ENCODE measurements at regions not wholly inside any gene's neighbourhood (a gene's known extent, or its start where the extent isn't known, plus 50 kb on each side); places are given as distances from the start of the nearest gene placed in this dataset.
"Not testable (repeated sequence)": the region's sequence is repeated elsewhere in the genome, so short reads cannot be mapped to it uniquely, and the experiment has no call there.

DNA sequence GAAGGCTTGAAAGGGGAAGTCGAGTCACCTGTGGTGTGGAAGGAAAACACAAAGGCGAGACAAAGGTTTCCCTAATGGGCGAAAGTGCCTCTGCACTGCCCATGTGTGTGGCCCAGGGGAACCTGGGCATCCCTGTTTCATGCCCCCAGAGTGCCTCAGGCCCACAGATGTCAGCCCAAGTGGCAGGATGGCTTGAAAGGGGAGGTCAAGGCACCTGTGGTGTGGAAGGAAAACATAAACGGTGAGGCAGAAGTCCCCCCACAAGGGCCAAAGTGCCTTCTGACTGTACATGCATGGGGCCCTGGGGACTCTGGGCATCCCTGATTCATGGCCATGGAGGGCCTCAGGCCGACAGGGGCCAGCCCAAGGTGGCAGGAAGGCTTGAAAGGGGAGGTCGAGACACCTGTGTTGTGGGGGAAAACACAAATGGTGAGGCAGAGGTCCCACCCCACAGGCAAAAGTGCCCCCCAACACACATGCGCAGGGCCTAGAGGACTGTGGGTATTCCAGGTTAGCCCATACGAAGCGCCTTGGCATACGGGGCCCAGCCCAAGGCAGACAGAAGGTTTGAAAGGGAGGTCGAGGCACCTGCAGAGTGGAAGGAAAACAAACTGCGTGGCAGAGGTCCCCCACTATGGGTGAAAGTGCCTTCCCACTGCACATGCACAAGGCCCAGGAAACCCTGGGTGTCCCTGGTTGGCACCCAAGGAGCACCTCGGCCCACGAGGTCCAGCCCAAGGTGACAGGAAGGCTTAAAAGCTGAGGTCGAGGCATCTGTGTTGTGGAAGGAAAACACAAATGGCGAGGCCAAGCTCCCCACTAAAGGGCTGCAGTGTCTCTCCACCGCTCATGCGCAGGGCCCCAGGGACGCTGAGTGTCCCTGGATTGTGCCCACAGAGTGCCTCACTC lies 382.3 kb downstream of the ALG10 start:
- intact Hi-C loops (cut with micrococcal nuclease): no loop called here
- Histone ChIP-seq H3K27ac (ENCODE audit: low read depth, low read length) (no peak overlapping the region), H3K9me3 (ENCODE audit: control insufficient read depth in 1 of 2, low read length in 2 of 2) (peaks cover 0 to 37% of the 10 kb centered on the region in 2 donors), H3K4me1 (ENCODE audit: insufficient read depth, low read length) (no peaks in the 10 kb centered on the region), H3K36me3 (ENCODE audit: insufficient read depth, low read length) (no peaks in the 10 kb centered on the region), H3K4me3 (ENCODE audit: low read length in 2 of 2) (no peak overlapping the region), H3K27me3 (ENCODE audit: insufficient read depth, low read length) (no peaks in the 10 kb centered on the region)
- Mint-ChIP-seq H3K9me3 (peaks cover 0 to 84% (median 48%) of the 10 kb centered on the region in 8 donors), H3K4me3 (no peak overlapping the region), H3K4me1 (no peaks in the 10 kb centered on the region), H3K36me3 (peaks cover 1 to 7% of the 10 kb centered on the region in 2 donors), H3K27me3 (no peaks in the 10 kb centered on the region), H3K27ac (no peak overlapping the region)
- ChIA-PET POLR2A (ENCODE audit: partially characterized antibody) (no interaction called here), CTCF (ENCODE audit: partially characterized antibody) (no interaction called here)
- DNase-seq: no peak

DNA sequence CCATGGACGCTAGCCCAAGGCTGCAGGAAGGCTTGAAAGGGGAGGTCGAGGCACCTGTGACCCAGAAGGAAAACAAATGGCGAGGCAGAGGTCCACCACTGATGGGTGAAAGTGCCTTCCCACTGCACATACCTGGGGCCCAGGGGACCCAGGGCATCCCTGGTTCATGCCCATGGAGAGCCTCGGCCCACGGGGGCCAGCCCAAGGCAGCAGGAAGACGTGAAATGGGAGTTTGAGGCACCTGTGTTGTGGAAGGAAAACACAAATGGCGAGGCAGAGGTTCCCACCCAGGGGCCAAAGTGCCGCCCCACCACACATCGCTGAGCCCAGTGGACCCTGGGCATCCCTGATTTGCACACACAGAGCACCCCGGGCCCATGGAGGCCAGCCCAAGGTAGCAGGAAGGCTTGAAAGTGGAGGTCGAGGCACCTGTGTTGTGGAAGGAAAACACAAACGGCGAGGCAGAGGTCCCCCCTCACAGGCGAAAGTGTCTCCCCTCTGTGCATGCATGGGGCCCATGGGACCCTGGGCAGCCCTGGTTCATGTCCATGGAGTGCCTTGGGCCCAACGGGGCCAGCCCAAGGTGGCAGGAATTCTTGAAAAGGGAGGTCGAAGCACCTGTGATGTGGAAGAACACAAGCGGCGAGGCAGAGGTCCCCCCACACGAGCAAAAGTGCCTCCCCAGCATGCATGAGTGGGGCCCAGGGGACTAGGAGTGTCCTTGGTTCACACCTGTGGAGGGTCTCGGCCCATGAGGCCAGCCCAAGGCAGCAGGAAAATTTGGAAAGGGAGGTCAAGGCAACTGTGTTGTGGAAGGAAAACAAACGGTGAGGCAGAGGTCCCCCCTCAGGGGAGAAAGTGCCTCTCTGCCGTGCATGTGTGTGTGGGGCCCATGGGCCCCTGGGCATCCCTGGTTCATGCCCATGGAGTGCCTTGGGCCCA lies 383.3 kb downstream of the ALG10 start:
- no peak for DNase-seq

DNA sequence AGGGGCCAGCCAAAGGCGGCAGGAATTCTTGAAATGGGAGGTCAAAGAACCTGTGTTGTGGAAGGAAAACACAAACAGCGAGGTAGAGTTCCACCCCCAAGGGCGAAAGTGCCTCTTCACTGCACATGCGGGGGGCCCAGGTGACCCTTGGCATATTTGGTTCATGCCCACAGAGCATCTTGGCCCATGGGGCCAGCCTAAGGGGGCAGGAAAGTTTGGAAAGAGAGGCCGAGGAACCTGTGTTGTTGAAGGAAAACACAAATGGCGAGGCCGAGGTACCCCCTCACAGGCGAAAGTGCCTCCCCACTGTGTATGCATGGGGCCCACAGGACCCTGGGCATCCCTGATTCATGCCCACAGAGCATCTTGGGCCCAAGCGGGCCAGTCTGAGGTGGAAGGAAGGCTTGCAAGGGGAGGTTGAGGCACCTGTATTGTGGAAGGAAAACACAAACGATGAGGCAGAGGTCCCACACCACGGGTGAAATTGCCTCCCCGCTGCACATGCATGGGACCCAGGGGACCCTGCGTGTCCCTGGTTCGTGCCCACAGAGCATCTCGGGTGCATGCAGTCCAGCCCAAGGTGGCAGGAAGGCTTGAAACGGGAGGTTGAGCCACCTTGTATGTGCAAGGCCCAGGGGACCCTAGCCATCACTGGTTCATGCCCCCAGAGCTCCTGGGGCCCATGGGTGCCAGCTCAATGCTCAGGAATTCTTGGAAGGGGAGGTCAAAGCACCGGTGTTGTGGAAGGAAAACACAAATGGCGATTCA lies 384.1 kb downstream of the ALG10 start:
- no peak for DNase-seq
- Histone ChIP-seq H3K27me3 (ENCODE audit: insufficient read depth, low read length) (no peaks in the 10 kb centered on the region), H3K9me3 (ENCODE audit: control insufficient read depth in 1 of 2, low read length in 2 of 2) (peaks cover 0 to 37% of the 10 kb centered on the region in 2 donors), H3K4me1 (ENCODE audit: insufficient read depth, low read length) (no peaks in the 10 kb centered on the region), H3K4me3 (ENCODE audit: low read length in 2 of 2) (no peak overlapping the region), H3K27ac (ENCODE audit: low read depth, low read length) (no peak overlapping the region), H3K36me3 (ENCODE audit: insufficient read depth, low read length) (no peaks in the 10 kb centered on the region)
- intact Hi-C loops (cut with micrococcal nuclease): no loop called here
- no peak overlapping the region for H3K27ac Mint-ChIP-seq
- POLR2A ChIA-PET (ENCODE audit: partially characterized antibody): no interaction called here
- no peaks in the 10 kb centered on the region for H3K4me1 Mint-ChIP-seq
- CTCF ChIA-PET (ENCODE audit: partially characterized antibody): no interaction called here
- peaks cover 0 to 83% (median 56%) of the 10 kb centered on the region in 8 donors for H3K9me3 Mint-ChIP-seq
- no peak overlapping the region for H3K4me3 Mint-ChIP-seq
- no peaks in the 10 kb centered on the region for H3K27me3 Mint-ChIP-seq
- H3K36me3 Mint-ChIP-seq: peaks cover 1 to 7% of the 10 kb centered on the region in 2 donors

More for the DNA sequence above, 383.3 kb downstream of the ALG10 start:
- Mint-ChIP-seq H3K9me3 (peaks cover 0 to 85% (median 53%) of the 10 kb centered on the region in 8 donors), H3K4me1 (no peaks in the 10 kb centered on the region), H3K27ac (no peak overlapping the region), H3K4me3 (no peak overlapping the region), H3K27me3 (no peaks in the 10 kb centered on the region), H3K36me3 (peaks cover 1 to 7% of the 10 kb centered on the region in 2 donors)
- intact Hi-C loops (cut with micrococcal nuclease): no loop called here
- Histone ChIP-seq H3K4me1 (ENCODE audit: insufficient read depth, low read length) (no peaks in the 10 kb centered on the region), H3K9me3 (ENCODE audit: control insufficient read depth in 1 of 2, low read length in 2 of 2) (peaks cover 0 to 37% of the 10 kb centered on the region in 2 donors), H3K36me3 (ENCODE audit: insufficient read depth, low read length) (no peaks in the 10 kb centered on the region), H3K4me3 (ENCODE audit: low read length in 2 of 2) (no peak overlapping the region), H3K27me3 (ENCODE audit: insufficient read depth, low read length) (no peaks in the 10 kb centered on the region), H3K27ac (ENCODE audit: low read depth, low read length) (no peak overlapping the region)
- CTCF ChIA-PET (ENCODE audit: partially characterized antibody): no interaction called here
- POLR2A ChIA-PET (ENCODE audit: partially characterized antibody): no interaction called here

DNA sequence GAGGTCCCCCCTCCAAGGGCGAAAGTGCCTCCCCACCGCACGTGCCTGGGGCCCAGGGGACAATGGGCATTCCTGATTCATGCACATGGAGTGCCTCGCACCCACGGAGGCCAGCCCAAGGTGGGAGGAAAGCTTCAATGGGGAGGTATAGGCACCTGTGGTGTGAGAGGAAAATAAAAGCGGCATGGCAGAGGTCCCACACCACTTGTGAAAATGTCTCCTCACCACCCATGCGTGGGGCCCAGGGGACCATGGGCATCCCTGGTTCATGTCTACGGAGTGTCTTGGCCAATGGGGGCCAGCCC lies 384.7 kb downstream of the ALG10 start:
- no peak overlapping the region for H3K27ac ChIP-seq (ENCODE audit: low read depth, low read length)
- H3K27ac Mint-ChIP-seq: no peak overlapping the region
- no peak for DNase-seq
- peaks cover 1 to 7% of the 10 kb centered on the region in 2 donors for H3K36me3 Mint-ChIP-seq
- intact Hi-C loops (cut with micrococcal nuclease): no loop called here
- peaks cover 0 to 87% (median 58%) of the 10 kb centered on the region in 8 donors for H3K9me3 Mint-ChIP-seq
- H3K27me3 Mint-ChIP-seq: no peaks in the 10 kb centered on the region
- no peaks in the 10 kb centered on the region for H3K4me1 Mint-ChIP-seq
- H3K36me3 ChIP-seq (ENCODE audit: insufficient read depth, low read length): no peaks in the 10 kb centered on the region
- POLR2A ChIA-PET (ENCODE audit: partially characterized antibody): no interaction called here
- H3K4me3 ChIP-seq (ENCODE audit: low read length in 2 of 2): no peak overlapping the region
- no peaks in the 10 kb centered on the region for H3K4me1 ChIP-seq (ENCODE audit: insufficient read depth, low read length)
- peak overlapping the region in 1 of 8 donors; percentile 29 for H3K4me3 Mint-ChIP-seq
- H3K27me3 ChIP-seq (ENCODE audit: insufficient read depth, low read length): no peaks in the 10 kb centered on the region
- peaks cover 0 to 36% of the 10 kb centered on the region in 2 donors for H3K9me3 ChIP-seq (ENCODE audit: control insufficient read depth in 1 of 2, low read length in 2 of 2)
- CTCF ChIA-PET (ENCODE audit: partially characterized antibody): no interaction called here

DNA sequence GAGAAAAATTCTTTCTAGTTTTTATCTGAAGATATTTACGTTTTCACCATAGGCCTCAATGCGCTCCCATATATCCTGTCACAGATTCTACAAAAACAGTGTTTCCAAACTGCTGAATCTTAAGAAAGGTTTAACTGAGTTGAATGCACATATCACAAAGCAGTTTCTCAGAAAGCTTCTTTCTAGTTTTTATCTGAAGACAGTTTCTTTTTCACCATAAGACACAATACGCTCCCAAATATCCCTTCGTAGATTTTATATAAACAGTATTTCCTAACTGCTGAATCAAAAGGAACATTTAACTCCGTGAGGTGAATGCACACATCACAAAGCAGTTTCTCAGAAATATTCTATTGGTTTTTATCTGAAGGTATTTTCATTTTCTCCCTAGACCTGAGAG lies 385.5 kb downstream of the ALG10 start:
- H3K9me3 Mint-ChIP-seq: peaks cover 0 to 89% (median 57%) of the 10 kb centered on the region in 8 donors
- Histone ChIP-seq H3K9me3 (ENCODE audit: control insufficient read depth in 1 of 2, low read length in 2 of 2) (peaks cover 0 to 29% of the 10 kb centered on the region in 2 donors), H3K4me1 (ENCODE audit: insufficient read depth, low read length) (no peaks in the 10 kb centered on the region), H3K27me3 (ENCODE audit: insufficient read depth, low read length) (no peaks in the 10 kb centered on the region), H3K36me3 (ENCODE audit: insufficient read depth, low read length) (no peaks in the 10 kb centered on the region), H3K27ac (ENCODE audit: low read depth, low read length) (no peak overlapping the region), H3K4me3 (ENCODE audit: low read length in 2 of 2) (no peak overlapping the region)
- H3K4me3 Mint-ChIP-seq: no peak overlapping the region
- DNase-seq: no peak
- H3K4me1 Mint-ChIP-seq: no peaks in the 10 kb centered on the region
- H3K36me3 Mint-ChIP-seq: peaks cover 1 to 7% of the 10 kb centered on the region in 2 donors
- H3K27me3 Mint-ChIP-seq: no peaks in the 10 kb centered on the region
- ChIA-PET CTCF (ENCODE audit: partially characterized antibody) (no interaction called here), POLR2A (ENCODE audit: partially characterized antibody) (no interaction called here)
- intact Hi-C loops (cut with micrococcal nuclease): no loop called here
- no peak overlapping the region for H3K27ac Mint-ChIP-seq

DNA sequence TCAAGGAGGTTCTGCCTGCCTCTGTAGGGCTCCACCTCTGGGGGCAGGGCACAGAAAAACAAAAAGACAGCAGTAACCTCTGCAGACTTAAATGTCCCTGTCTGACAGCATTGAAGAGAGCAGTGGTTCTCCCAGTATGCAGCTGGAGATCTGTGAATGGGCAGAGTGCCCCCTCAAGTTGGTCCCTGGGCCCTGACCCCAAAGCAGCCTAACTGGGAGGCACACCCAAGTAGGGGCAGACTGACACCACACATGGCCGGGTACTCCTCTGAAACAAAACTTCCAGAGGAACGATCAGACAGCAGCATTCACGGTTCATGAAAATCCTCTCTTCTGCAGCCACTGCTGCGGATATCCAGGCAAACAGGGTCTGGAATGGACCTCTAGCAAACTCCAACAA lies 409.2 kb downstream of the ALG10 start:
- H3K4me3 Mint-ChIP-seq; H3K36me3 Mint-ChIP-seq; DNase-seq; H3K9me3 ChIP-seq (ENCODE audit: control insufficient read depth in 1 of 2, low read length in 2 of 2); H3K27ac Mint-ChIP-seq; POLR2A ChIA-PET (ENCODE audit: partially characterized antibody); H3K36me3 ChIP-seq (ENCODE audit: insufficient read depth, low read length); CTCF ChIA-PET (ENCODE audit: partially characterized antibody); H3K4me1 Mint-ChIP-seq; H3K4me3 ChIP-seq (ENCODE audit: low read length in 2 of 2); H3K27ac ChIP-seq (ENCODE audit: low read depth, low read length); intact Hi-C loops (cut with micrococcal nuclease); H3K4me1 ChIP-seq (ENCODE audit: insufficient read depth, low read length); H3K27me3 Mint-ChIP-seq; H3K27me3 ChIP-seq (ENCODE audit: insufficient read depth, low read length): not testable (repeated sequence)
- H3K9me3 Mint-ChIP-seq: peaks cover 2 to 64% (median 36%) of the 10 kb centered on the region in 8 donors
